HL-60 (cell line): ENCODE measurements at regions not wholly inside any gene's neighbourhood (a gene's known extent, or its start where the extent isn't known, plus 50 kb on each side); places are given as distances from the start of the nearest gene placed in this dataset.

Source experiments
- DNase-seq, 2 experiments: peaks; one replicate each; pipeline ENCODE4 v3.0.0-alpha.2; 2010 to 2020; ENCODE audit warnings: low read depth in 1 of 2, low spot score in 1 of 2
- H3K27ac ChIP-seq: fragments of 250-450 bp; sonication (Bioruptor Pico); replicated peaks from 2 replicates; pipeline ENCODE4 v1.5.1; 2020; ENCODE audit warnings: mild to moderate bottlenecking, moderate library complexity
- H3K27me3 ChIP-seq: fragments of 250-450 bp; sonication (Bioruptor Pico); 2 replicates; pipeline ENCODE4 v1.5.1; 2021; ENCODE audit warnings: mild to moderate bottlenecking, moderate library complexity; ENCODE audit not compliant: insufficient read depth, poor library complexity, severe bottlenecking
- H3K4me3 ChIP-seq: replicated peaks from 2 replicates; pipeline ENCODE4 v1.5.1; 2011; ENCODE audit warnings: mild to moderate bottlenecking, control low read depth, low read length; ENCODE audit not compliant: insufficient read depth
- GABPA ChIP-seq: IDR thresholded peaks from 2 replicates; pipeline ENCODE4 v1.6.1; 2012; ENCODE audit warnings: low read depth
- POLR2AphosphoS5 ChIP-seq: IDR thresholded peaks from 2 replicates; pipeline ENCODE4 v1.6.1; 2012; ENCODE audit warnings: low read depth
- REST ChIP-seq: IDR thresholded peaks from 2 replicates; pipeline ENCODE4 v1.6.1; 2012; ENCODE audit warnings: low read depth; ENCODE audit not compliant: insufficient replicate concordance
- SPI1 ChIP-seq: IDR thresholded peaks from 2 replicates; pipeline ENCODE4 v1.6.1; 2012; ENCODE audit warnings: low read depth, mild to moderate bottlenecking, borderline replicate concordance
- TF ChIP-seq, protein P1 (sequence below): IDR thresholded peaks from one replicate; pipeline ENCODE4 v1.5.1; 2011; ENCODE audit warnings: low read length, control low read depth, inconsistent platforms; ENCODE audit not compliant: insufficient read depth

- Histone ChIP-seq H3K27ac (no peak overlapping the region), H3K27me3 (no peaks in the 10 kb centered on the region), H3K4me3 (no peak overlapping the region)
- TF ChIP-seq POLR2AphosphoS5 (no peak), REST (no peak), GABPA (no peak), SPI1 (no peak)
- TF ChIP-seq, protein P1, sequence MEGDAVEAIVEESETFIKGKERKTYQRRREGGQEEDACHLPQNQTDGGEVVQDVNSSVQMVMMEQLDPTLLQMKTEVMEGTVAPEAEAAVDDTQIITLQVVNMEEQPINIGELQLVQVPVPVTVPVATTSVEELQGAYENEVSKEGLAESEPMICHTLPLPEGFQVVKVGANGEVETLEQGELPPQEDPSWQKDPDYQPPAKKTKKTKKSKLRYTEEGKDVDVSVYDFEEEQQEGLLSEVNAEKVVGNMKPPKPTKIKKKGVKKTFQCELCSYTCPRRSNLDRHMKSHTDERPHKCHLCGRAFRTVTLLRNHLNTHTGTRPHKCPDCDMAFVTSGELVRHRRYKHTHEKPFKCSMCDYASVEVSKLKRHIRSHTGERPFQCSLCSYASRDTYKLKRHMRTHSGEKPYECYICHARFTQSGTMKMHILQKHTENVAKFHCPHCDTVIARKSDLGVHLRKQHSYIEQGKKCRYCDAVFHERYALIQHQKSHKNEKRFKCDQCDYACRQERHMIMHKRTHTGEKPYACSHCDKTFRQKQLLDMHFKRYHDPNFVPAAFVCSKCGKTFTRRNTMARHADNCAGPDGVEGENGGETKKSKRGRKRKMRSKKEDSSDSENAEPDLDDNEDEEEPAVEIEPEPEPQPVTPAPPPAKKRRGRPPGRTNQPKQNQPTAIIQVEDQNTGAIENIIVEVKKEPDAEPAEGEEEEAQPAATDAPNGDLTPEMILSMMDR, result no peak
- DNase-seq, result no peak
These were observed 490.0 kb downstream of the TXNL1 start for GRCh38 chr18:56148373-56148772.

DNA sequence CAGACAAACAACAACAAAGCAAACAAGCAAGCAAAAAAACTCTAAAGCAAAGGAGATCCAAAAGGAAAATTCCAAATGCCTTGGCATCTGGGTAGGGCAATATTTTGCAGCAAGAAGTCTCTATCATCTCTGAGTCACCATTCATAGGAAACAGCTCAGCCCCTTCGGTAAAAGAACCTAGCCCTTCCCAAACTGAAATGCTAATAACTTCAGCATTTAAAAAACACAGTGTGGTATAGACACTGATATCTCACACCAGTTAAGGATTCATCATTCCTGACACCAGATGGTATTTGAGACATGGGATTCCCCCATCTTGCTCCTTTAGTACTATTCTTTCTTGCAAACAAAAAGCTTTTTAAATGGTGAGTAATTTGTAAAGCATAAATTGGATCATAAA lies 491.8 kb downstream of the TXNL1 start:
- DNase-seq, result no peak
- no peak overlapping the region for H3K27ac ChIP-seq
- H3K27me3 ChIP-seq, result no peaks in the 10 kb centered on the region
- TF ChIP-seq POLR2AphosphoS5 (no peak), REST (no peak), SPI1 (no peak), GABPA (no peak)
- TF ChIP-seq, protein P1, result no peak
- no peak overlapping the region for H3K4me3 ChIP-seq

DNA sequence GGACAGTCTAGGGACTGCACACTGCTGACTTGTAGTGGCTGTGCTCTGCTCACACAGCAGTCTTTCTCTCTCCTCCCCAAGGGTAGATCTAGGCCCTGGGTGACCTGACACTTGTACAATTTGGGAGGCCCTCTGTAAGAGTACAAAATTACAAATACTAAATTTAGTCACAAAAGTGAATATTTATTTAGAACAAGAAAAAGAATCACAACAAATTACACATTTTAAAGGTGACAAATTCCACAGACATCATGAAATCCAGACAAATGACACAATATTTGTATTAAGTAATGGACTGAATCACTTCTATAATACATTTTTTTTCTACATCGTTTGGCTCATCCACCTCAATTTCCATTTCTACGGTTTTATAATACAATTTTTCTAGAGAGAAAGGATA lies 496.4 kb downstream of the TXNL1 start:
- H3K27ac ChIP-seq, result no peak overlapping the region
- TF ChIP-seq POLR2AphosphoS5 (no peak), SPI1 (no peak), REST (no peak), GABPA (no peak)
- TF ChIP-seq, protein P1, result no peak
- no peak for DNase-seq
- H3K4me3 ChIP-seq, result no peak overlapping the region
- H3K27me3 ChIP-seq, result no peaks in the 10 kb centered on the region
